T-helper 22 cell (primary cell): ENCODE measurements at regions not wholly inside any gene's neighbourhood (a gene's known extent, or its start where the extent isn't known, plus 50 kb on each side); places are given as distances from the start of the nearest gene placed in this dataset.

Experiments
- DNase-seq: peaks from one replicate; pipeline ENCODE4 v3.0.0-alpha.2; 2020; ENCODE audit warnings: low read depth

DNA sequence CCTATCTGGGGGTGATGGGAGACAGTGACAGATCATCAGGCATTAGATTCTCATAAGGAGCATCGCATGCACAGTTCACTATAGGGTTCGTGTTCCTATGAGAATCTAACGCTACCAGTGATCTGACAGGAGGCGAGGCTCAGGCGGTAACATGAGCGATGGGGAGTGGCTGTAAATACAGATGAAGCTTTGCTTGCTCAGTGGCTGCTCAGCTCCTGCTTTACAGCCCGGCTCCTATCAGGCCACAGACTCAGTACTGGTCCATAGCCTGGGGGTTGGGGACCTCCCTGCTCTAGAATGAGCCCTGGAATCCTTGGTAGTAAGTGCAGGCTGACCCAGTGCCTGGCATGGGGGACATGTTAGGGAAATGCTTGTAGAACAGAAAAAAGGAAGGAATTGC is 426.0 kb downstream of the TYW1 start:
- no peak for DNase-seq

DNA sequence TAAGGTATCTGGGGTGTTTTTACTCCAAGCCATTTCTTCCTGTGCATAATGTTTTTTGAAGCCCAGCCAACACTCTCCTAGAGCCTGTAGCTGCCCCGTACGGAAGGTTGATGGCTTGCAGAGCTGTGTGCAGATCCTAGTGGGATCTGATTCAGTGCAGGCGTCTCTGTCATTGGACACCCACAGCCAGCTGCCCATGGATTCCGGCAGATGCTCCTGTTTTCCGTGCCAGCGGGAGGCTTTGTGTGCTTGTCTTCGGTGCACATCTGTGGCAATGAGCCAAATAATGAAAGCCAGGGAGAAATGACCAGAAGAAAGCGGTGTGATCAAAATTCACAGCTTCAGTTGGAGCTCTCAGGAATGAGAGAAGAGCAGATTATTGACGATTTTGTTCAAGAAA is 426.4 kb downstream of the TYW1 start:
- DNase-seq, result no peak

DNA sequence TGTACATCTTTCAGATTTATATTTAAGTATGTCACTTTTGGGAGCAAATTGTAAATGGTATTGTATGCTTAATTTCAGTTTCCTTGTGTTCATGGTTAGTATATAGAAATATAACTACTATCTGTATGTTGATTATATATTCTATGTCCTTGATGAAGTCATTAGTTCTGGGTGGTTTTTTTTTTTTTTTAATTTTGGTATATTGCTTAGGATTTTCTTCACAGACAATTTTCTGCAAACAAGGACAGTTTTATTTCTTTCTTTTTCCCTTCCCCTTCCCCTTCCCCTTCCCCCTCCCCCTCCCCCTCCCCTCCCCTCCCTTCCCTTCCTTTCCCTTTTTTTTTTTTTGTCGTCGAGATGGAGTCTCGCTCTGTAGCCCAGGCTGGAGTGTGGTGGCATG is 430.0 kb downstream of the TYW1 start:
- no peak for DNase-seq

DNA sequence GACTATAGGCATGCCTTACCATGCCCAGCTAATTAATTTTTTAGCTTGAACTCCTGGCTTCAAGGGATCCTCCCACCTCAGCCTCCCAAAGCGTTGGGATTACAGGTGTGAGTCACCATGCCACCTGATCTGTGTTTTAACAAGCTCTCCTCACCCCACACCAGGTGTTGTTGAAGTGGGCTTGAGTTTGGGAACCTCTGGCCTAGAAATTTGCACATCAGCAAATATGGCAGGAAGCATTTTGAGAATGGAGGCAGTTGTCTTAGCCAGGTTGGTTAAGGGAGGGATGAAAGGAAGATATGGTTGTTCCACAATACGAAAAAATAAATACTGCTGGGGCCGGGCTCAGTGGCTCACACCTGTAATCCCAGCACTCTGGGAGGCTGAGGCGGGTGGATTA is 433.1 kb downstream of the TYW1 start:
- no peak for DNase-seq

DNA sequence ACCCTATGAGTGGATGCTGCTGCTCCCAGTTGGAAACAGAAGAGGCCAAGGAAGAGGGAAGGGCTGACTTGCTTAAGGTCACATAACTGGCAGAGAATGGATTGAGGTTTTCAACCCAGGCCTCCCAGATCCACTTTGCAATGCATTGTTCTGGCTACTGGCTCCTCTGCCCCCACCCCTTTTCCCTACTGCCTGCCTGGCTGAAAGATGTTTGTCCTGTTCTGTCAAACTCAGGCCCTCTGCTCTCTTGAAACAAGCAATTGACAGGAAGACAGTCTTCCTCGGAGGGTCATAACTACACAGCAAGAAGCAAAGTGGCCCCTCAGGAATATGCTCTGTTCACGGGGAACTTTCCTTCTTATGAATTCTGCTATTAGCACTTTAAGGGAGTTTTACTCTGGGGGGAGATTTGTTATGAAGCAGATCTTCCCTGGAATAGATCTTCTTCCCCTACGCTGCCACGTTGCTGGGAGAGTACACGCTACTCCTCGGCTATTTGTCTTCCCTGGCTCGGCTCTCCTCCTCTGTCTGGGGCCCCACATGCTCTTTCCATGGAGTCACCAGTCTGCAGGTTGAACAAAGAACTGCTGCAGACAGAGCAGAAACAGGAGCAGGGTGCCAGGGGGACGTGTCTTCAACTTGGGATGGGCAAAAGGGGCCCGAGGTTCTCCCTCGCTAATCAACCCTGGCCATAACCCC is 436.1 kb downstream of the TYW1 start:
- no peak for DNase-seq

DNA sequence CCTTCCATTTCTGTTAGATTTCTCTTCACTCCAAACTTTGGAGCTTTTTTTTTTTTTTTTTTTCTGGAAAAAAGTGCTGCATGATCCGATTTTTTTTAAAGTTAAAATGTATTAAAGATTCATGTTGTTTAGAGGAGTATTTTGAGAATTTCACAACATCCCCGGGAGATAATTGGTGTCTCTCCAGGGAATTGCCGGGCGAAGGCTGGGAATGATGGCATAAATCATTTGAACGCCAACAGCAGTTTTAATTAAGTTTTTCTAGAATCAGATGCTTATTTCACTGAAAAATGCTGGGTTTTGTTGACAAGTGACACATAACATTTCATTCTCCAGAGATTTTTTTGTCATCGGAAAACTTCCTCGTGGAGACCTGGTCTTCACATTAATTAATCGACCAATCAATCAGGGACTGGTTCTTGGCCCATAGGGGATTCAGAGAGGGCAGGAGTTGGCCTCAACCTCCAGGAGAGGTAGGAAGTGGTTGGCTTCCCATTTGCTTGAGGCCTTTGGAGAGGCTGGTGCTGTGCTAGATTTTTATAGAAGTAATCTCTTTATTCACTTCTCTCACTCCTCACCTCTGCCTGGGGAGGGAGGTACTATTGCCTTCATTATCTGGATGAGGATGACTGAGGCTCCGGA is 439.4 kb downstream of the TYW1 start:
- DNase-seq, result no peak

DNA sequence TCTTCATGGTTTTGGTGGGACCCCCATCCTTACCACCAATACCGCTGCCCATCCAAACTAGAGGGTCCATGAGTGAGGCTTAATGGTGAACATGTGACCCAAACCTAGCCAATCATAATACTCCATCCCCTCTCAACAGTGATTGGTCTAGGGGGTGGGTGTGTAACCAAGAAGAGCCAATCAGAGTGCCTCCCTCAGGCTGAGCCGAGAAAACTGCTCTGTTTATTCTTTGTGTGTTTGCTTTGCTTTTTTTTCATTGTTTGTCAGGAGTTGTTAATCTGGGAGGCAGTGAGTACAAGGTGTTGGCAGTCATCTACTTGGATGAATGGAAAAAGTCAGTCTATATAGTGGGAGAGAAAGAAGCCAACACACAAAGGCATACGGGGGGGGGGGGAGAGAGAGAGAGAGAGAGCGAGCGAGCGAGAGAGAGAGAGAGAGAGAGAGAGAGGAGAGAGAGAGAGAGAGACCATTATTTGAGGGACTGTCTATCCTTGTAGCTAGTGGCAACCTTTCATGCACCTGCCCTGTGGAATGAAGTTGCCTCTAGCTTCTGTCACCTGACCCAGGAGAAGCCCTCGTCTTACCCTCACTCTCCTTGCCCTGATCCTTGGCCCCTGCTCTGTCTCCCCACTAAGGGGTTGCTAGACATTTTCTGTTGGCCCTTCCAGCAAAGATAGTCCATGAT is 441.7 kb downstream of the TYW1 start:
- no peak for DNase-seq

DNA sequence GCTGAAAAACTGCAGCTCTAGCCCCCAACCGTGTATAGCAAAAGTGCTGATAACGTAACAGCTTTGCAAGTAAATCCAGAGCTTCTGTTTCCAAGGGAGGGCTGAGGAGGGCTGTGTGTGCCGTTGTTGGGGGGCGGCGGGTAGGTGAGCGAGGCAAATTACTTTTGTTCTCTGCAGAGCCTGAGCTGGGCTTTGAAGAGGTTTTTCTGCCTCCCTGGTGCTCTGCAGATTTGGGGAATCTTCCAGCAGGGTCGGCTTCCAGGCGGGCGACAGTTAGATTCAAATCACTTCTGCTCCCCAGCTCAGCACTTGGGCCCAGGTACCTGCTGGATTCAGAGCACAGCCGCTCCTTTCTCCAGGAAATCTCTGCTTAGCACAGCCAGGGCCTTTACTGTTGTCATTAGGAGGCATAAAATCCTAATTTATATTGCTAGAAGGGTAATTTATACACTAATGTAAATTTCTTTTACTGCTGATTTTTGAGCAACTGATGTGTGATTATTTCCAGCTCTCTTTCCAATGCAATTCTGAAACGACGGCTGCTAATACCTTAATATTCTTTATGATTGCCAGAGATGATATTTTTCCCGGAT is 442.4 kb downstream of the TYW1 start:
- DNase-seq, result no peak

DNA sequence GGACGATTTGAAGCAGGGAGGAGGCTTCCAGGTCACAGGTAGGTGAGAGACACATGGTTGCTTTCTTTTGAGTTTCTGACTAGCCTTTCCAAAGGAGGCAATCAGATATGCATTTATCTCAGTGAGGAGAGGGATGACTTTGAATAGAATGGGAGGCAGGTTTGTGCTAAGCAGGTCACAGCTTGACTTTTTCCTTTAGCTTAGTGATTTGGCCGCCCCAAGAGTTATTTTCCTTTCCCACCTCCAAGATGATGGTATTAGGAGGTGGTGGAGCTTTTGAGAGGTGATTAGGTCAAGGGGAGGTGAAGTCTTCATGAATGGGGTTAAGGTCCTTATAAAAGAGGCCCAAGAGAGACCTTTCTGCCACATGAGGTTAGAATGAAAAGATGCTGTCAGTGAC is 443.7 kb downstream of the TYW1 start:
- DNase-seq, result no peak

DNA sequence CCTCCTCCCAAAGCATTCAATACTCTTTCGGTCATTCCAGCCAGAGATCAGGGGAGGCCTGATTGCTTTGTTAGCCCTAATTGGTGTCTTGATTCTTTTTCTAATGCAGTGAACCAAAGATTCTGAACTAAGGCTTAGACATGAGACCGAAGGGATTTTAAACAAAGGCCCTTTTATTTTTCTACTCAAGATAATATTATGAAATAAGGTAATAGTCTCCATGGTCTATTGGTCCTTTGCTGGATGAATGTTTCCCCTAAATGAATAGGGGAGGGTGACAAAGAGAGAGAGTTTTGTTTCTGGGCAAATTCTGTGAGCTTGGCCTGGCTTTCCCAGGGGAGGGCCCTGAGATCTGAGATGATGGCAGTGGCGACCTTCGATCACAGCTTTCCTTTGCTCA is 449.1 kb downstream of the TYW1 start:
- no peak for DNase-seq

DNA sequence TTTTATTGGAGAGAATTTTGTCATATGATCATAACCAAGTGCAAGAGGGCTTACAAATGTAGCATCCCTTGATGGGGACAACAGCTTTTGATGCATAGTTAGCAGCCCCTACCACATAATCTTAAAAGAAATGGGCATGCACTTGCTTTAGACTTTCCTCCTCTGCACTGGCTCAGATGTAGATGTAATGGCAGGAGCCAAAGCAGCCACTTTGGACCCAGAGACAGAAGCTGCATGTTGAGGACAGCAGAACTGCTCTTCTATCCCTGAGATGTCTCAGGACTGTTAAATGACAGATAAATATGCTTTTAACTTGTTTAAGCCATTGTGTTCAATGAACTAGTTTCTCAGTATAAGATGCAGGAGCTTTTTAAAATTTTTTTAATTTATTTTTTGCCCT is 450.7 kb downstream of the TYW1 start:
- no peak for DNase-seq

DNA sequence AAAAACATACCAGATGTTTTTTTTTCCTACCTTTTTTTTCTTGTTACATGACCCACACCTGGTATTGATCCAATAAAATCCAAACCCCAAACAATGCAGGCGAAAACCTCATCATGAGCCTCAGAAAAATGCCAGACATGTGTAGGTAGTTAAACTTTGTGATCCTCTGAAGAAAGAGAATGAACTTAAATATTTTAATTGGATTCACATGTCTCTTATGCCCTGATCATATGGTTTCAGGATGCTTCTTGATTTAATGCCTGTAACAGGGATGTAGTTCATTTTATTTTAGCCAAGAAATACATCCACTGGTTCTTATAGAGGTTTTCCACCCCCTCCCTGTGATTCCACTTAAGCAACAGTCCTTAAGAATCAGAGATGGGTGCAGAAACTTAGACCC is 451.6 kb downstream of the TYW1 start:
- no peak for DNase-seq

DNA sequence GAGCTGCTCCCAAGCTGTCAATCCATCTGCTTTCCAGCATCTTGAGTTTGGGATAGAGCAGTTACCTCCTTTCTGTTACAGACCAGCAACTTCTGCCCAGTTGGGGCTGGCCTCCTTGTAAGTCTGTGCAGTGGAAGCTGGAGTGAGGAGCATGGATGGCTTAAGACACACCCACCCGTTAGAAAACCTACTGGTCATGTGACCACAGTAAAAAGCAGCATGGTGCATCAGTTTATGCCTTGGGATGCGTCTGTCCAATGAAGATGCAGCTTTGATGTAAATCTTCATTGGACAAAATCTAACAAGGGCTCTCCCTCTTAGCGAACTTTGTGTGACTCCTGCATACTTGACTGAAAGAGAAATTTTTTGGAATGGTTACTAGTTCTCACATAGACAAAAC is 453.5 kb downstream of the TYW1 start:
- no peak for DNase-seq

DNA sequence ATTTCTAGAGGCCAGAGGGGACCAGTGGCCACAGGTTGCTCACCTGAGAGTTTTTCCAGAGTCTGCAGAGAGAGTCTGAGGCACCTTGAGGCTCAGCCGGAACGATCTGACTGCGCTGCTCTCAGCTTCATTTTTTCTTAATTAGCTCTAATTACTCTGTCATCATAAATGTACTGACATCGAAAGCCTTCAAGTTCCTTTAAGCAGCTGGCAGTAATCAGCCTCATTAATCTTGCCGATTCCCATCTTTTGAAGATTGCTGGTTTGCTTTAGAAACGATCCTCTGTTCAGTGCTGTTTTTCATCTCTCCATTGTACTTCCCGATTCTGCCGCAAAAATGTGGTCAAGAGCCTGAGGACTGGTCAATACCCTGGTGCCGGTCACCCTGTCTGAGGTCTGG is 454.7 kb downstream of the TYW1 start:
- no peak for DNase-seq

DNA sequence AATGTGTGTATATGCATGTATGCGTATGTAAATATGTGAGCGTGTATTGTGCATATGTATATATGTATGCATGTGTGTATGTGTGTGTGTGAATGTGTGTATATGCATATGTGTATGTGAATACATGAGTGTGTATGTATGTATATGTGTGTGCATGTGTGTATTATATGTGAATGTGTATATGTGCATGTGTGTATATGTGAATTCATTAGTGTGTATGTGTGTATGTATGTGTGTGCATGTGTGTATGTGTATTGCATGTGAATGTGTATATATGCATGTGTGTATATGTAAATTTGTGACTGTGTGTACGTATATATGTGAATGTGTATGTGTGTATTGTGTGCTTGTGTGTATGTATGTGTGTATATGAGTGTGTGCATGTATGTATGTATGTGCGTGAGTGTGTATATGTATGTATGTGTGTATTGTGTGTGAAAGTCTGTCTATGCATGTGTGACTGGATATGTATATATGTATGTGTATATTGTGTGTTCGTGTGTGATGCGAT is 455.9 kb downstream of the TYW1 start:
- DNase-seq, result no peak

DNA sequence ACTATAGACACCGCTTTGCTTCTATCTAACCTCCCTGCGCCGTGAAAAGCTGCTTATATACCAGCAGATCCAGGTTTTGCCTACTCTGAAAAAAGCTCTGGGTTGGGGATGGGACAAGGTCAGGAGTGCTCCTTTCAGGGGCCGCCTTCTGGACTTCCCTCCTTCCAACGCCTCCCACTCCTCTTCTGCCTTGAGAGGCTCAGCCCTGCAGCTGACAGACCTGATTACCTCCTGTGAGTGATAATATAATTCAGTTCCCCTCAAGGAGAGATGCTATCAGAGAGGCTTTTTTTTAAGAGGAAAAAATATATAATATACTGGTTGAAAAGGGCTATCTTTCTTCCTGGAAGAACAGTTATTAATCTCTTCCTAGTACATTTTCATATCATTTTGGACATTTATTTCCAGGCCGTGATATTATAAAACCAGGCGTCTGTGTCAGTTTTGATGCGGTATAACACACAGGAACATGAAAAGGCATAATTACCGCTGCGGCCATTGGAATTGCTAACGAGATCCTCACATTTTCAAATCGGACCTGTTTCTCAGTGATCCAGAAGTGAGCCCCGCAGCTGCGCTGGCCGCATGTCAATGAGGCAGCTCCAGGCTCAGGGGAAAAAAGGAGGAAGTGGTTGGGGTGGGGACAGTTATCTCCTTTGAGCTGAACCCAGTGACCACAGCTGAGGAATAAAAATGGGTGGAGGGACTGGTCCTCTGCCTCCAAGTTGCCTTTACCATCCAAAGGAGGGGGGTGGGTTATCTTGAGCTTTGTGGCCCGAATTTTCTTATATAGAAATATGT is 457.1 kb downstream of the TYW1 start:
- no peak for DNase-seq

DNA sequence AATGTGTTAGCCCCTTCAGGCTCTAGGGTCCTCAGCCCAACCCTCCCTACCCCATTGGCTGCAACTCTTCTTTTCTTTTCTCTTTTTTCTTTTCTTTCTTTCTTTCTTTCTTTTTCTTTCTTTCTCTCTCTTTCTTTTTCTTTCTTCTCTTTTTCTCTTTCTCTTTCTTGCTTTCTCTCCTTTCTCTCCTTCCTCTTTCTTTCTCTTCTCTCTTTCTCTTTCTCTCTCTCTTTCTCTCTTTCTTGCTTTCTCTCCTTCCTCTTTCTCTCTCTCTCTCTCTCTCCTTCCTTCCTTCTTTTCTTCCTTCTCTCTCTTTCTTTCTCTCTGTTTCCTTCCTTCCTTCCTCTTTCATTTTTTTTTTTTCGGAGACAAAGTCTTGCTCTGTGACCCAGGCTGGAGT is 458.9 kb downstream of the TYW1 start:
- DNase-seq, result no peak

DNA sequence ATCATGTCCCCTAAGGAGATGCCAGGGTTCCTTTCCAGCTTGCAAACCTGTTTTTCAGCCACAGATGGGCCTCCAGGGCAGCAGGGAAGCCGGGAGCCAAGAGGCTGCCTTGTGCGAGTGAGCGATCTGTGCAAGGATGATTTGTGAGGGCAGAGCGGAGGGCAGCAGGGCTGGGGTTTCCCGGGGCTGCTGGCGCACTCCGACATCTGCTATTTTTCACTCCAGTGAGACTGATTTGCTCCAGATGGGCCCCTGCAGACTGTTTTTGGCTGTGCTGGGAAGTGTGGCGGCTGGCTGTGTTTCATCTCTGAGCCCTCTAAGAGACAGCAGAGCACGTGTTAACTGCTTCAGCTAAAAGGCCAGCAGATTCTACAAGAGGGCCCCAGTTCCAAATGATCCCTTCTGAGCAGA is 466.2 kb downstream of the TYW1 start:
- no peak for DNase-seq

DNA sequence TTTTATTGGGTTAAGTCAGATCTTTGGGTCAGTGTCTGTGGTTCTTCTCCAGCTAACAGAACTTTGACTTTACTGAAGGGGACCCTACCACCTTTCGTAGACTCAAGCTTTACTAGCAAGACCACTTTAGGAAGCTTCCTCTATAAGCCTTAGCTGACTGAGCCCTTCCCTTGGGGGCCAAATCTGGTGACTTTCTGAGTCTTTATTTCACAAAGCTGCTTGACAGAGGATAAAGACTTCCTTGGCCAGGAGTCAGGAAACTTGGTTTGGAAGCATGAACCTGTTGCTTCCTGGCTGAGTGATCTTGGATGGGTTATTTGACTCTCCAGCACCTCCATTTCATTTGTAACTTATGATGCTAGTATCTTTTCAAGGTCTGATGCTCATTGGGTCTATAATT is 466.7 kb downstream of the TYW1 start:
- DNase-seq, result no peak

DNA sequence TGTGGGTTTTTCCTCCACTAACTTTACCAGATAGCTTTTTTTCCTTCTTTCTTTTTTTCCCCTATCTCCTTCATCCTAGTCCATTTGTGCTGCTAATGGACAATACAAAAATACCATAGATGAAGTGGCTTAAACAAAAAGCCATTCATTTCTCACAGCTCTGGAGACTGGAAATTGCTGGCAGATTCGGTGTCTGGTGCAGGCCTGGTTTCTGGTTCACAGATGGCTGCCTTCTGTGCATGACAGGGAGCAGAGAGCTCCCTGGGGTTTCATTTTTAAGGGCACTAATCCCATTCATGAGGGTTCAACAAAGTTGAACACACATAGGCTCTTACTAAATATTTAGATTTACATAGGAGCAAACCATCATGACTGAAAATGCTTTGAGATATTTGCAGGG is 467.4 kb downstream of the TYW1 start:
- no peak for DNase-seq

DNA sequence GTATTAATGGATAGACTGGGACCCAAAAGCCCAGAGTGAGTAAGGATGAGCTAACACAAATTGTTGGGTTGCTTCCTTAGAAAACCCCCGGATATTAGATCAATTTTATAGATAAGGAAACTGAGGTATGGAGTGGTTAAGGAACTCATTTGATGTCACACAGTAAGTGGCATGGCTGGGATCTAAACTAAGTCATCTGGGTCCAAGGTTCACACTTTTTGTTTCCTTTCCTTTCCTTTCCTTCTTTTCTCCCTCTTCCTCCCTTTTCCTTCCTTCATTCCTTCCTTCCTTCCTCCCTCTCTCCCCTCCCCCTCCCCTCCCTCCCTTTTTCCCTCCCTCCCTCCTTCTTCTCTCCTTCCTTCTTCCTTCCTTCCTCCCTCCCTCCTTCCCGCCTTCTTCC is 469.5 kb downstream of the TYW1 start:
- no peak for DNase-seq

DNA sequence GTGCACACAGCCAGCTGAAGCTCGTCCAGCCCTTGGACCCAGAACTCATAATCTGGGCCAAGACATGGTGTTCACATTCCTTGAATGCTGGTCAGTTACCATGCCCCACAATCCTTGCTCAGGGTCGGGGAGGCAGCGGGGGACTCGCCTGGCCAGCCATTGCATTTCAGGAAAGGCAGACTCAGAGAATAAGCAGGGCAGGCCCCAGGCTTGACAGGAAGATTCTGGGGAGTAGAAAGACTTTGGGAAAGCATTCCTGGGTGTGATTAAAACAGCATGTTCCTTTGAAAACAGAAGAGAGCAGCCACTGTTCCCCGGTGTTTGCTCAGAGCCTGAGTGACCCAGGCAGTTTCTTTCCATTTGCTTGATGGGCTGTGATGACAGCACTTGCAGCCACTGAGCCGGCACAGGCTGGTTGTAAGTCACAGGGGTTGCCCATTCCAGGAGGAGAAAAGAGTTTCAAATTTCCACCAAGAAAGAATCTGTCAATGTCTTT is 473.7 kb downstream of the TYW1 start:
- DNase-seq, result no peak
